ENCODE measurements at regions not wholly inside any gene's neighbourhood (a gene's known extent, or its start where the extent isn't known, plus 50 kb on each side); places are given as distances from the start of the nearest gene placed in this dataset.

DNA sequence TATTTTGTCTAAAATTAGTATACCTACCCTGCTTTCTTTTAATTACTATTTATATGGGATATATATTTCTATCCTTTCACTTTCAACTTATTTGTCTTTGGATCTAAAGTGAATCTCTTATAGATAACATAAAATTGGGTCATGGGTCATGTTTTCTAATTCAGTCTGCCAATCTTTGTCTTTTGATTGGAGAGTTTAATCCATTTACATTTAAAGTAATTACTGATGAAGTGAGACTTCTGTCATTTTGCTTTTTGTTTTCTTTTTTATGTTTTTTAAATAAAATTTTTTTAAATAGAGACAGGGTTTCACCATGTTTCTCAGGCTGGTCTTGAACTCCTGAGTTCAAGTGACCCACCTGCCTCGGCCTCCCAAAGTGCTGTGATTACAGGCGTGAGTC is 50.5 kb upstream of the PRDM1 start:
- H3K4me3 ChIP-seq (ENCODE audit: low read depth, low read length): no peak overlapping the region
- no peak for DNase-seq (ENCODE audit: low read depth)
- TF ChIP-seq, protein P1, sequence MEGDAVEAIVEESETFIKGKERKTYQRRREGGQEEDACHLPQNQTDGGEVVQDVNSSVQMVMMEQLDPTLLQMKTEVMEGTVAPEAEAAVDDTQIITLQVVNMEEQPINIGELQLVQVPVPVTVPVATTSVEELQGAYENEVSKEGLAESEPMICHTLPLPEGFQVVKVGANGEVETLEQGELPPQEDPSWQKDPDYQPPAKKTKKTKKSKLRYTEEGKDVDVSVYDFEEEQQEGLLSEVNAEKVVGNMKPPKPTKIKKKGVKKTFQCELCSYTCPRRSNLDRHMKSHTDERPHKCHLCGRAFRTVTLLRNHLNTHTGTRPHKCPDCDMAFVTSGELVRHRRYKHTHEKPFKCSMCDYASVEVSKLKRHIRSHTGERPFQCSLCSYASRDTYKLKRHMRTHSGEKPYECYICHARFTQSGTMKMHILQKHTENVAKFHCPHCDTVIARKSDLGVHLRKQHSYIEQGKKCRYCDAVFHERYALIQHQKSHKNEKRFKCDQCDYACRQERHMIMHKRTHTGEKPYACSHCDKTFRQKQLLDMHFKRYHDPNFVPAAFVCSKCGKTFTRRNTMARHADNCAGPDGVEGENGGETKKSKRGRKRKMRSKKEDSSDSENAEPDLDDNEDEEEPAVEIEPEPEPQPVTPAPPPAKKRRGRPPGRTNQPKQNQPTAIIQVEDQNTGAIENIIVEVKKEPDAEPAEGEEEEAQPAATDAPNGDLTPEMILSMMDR (IDR thresholded peaks at IDR 0.05; ENCODE audit: low read depth, low read length, missing control alignments): no peak
- in situ Hi-C loops (cut with HindIII; ENCODE audit: low sequenced_read_pairs): no loop called here

DNA sequence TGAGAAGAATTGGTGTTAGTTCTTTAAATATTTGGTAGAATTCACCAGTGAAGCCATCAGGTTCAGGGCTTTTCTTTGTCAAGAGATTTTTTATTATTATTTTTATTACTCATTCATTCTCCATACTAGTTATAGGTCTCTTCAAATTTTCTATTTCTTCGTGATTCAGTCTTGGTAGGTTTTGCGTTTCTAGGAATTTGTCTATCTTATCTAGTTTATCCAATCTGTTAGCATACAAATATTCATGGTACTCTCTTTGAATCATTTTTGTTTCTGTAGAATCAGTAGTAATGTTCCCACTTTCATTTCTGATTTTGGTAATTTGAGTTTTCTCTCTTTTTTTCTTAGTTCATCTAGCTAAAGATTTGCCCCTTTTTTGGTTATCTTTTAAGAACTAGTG is 52.3 kb upstream of the PRDM1 start:
- no peak overlapping the region for H3K4me3 ChIP-seq (ENCODE audit: low read depth, low read length)
- DNase-seq (ENCODE audit: low read depth): no peak
- TF ChIP-seq, protein P1 (IDR thresholded peaks at IDR 0.05; ENCODE audit: low read depth, low read length, missing control alignments): no peak
- in situ Hi-C loops (cut with HindIII; ENCODE audit: low sequenced_read_pairs): no loop called here

- TF ChIP-seq, protein P1 (IDR thresholded peaks at IDR 0.05; ENCODE audit: low read depth, low read length, missing control alignments): no peak
- DNase-seq (ENCODE audit: low read depth): no peak
- in situ Hi-C loops (cut with HindIII; ENCODE audit: low sequenced_read_pairs): no loop called here
- no peak overlapping the region for H3K4me3 ChIP-seq (ENCODE audit: low read depth, low read length)
Observed at GRCh38 chr6:106027758-106028157, 58.4 kb upstream of the PRDM1 start.

- H3K4me3 ChIP-seq (ENCODE audit: low read depth, low read length): no peak overlapping the region
- TF ChIP-seq, protein P1 (IDR thresholded peaks at IDR 0.05; ENCODE audit: low read depth, low read length, missing control alignments): no peak
- in situ Hi-C loops (cut with HindIII; ENCODE audit: low sequenced_read_pairs): no loop called here
- DNase-seq (ENCODE audit: low read depth): no peak
Observed at GRCh38 chr6:106026748-106027715, 59.1 kb upstream of the PRDM1 start.

- TF ChIP-seq, protein P1 (IDR thresholded peaks at IDR 0.05; ENCODE audit: low read depth, low read length, missing control alignments): no peak
- no peak for DNase-seq (ENCODE audit: low read depth)
- in situ Hi-C loops (cut with HindIII; ENCODE audit: low sequenced_read_pairs): no loop called here
- no peak overlapping the region for H3K4me3 ChIP-seq (ENCODE audit: low read depth, low read length)
Observed at GRCh38 chr6:106025655-106026054, 60.5 kb upstream of the PRDM1 start.

GRCh38 chr6:106022801-106023200 is 63.3 kb upstream of the PRDM1 start:
- in situ Hi-C loops (cut with HindIII; ENCODE audit: low sequenced_read_pairs): no loop called here
- H3K4me3 ChIP-seq (ENCODE audit: low read depth, low read length): no peak overlapping the region
- TF ChIP-seq, protein P1 (IDR thresholded peaks at IDR 0.05; ENCODE audit: low read depth, low read length, missing control alignments): no peak
- no peak for DNase-seq (ENCODE audit: low read depth)
